Osteoblast (primary cell): ENCODE measurements at regions not wholly inside any gene's neighbourhood (a gene's known extent, or its start where the extent isn't known, plus 50 kb on each side); places are given as distances from the start of the nearest gene placed in this dataset.

Experiments used
- DNase-seq: peaks from one replicate; pipeline ENCODE4 v3.0.0; 2011; ENCODE audit warnings: low spot score, mixed read lengths; ENCODE audit not compliant: insufficient read length; ENCODE audit errors: missing footprints
- H2AFZ ChIP-seq: 2 replicates; pipeline ENCODE4 v1.6.0; 2011; ENCODE audit warnings: mild to moderate bottlenecking, low read length
- H3K27ac ChIP-seq: 2 replicates; pipeline ENCODE4 v1.5.1; 2011; ENCODE audit warnings: mild to moderate bottlenecking, low read depth, low read length, moderate library complexity
- H3K27me3 ChIP-seq: 2 replicates; pipeline ENCODE4 v1.6.0; 2012; ENCODE audit warnings: mild to moderate bottlenecking, control low read depth, inconsistent platforms, low read length, moderate library complexity; ENCODE audit not compliant: insufficient read depth
- H3K36me3 ChIP-seq: 2 replicates; pipeline ENCODE4 v1.5.1; 2011; ENCODE audit warnings: mild to moderate bottlenecking, low read length, control low read depth, moderate library complexity; ENCODE audit not compliant: insufficient read depth
- H3K4me1 ChIP-seq: 2 replicates; pipeline ENCODE4 v1.5.1; 2011; ENCODE audit warnings: mild to moderate bottlenecking, low read length, control low read depth, moderate library complexity; ENCODE audit not compliant: insufficient read depth
- H3K4me2 ChIP-seq: 2 replicates; pipeline ENCODE4 v1.6.0; 2011; ENCODE audit warnings: mild to moderate bottlenecking, low read length; ENCODE audit not compliant: insufficient read depth
- H3K4me3 ChIP-seq: fragments of 200-600 bp; sonication (generic); 3 replicates; pipeline ENCODE4 v1.5.1; 2012; ENCODE audit warnings: mild to moderate bottlenecking, low read length, inconsistent platforms; ENCODE audit not compliant: insufficient read depth
- H3K79me2 ChIP-seq: 2 replicates; pipeline ENCODE4 v1.6.0; 2012; ENCODE audit warnings: mild to moderate bottlenecking, low read length, control low read depth, inconsistent platforms; ENCODE audit not compliant: insufficient read depth
- H3K9me3 ChIP-seq: 2 replicates; pipeline ENCODE4 v1.5.1; 2011; ENCODE audit warnings: low read depth, low read length, control low read depth
- H4K20me1 ChIP-seq: 2 replicates; pipeline ENCODE4 v1.6.0; 2012; ENCODE audit warnings: mild to moderate bottlenecking, low read length, control low read depth; ENCODE audit not compliant: insufficient read depth
- CTCF ChIP-seq: IDR thresholded peaks from 2 replicates; pipeline ENCODE4 v1.5.1; 2011; ENCODE audit warnings: mild to moderate bottlenecking, low read depth, low read length, moderate library complexity; ENCODE audit errors: extremely low read depth

GRCh38 chr1:90296327-90296726 is 301.4 kb downstream of the ZNF326 start:
- no peaks in the 10 kb centered on the region for H4K20me1 ChIP-seq
- H3K9me3 ChIP-seq = no peaks in the 10 kb centered on the region
- H3K79me2 ChIP-seq = no peaks in the 10 kb centered on the region
- H3K4me3 ChIP-seq = no peak overlapping the region
- no peak overlapping the region for H2AFZ ChIP-seq
- no peak for TF ChIP-seq CTCF
- no peak for DNase-seq
- no peaks in the 10 kb centered on the region for H3K27me3 ChIP-seq
- H3K36me3 ChIP-seq = no peaks in the 10 kb centered on the region
- H3K27ac ChIP-seq = no peak overlapping the region
- H3K4me1 ChIP-seq = no peaks in the 10 kb centered on the region
- no peak overlapping the region for H3K4me2 ChIP-seq

GRCh38 chr1:90295534-90295933 is 300.6 kb downstream of the ZNF326 start:
- Histone ChIP-seq H3K36me3 (no peaks in the 10 kb centered on the region), H4K20me1 (no peaks in the 10 kb centered on the region), H3K4me1 (no peaks in the 10 kb centered on the region), H3K27me3 (no peaks in the 10 kb centered on the region), H3K9me3 (no peaks in the 10 kb centered on the region), H3K4me3 (no peak overlapping the region), H2AFZ (no peak overlapping the region), H3K4me2 (no peak overlapping the region), H3K79me2 (no peaks in the 10 kb centered on the region), H3K27ac (no peak overlapping the region)
- no peak for TF ChIP-seq CTCF
- DNase-seq = no peak

- no peak overlapping the region for H3K4me3 ChIP-seq
- DNase-seq = no peak
These were observed 296.7 kb downstream of the ZNF326 start for GRCh38 chr1:90291431-90292216.

More at GRCh38 chr1:90291431-90292216, 296.7 kb downstream of the ZNF326 start:
- Histone ChIP-seq H3K4me1 (no peaks in the 10 kb centered on the region), H3K9me3 (no peaks in the 10 kb centered on the region), H2AFZ (no peak overlapping the region), H3K36me3 (no peaks in the 10 kb centered on the region), H3K27ac (no peak overlapping the region), H3K27me3 (no peaks in the 10 kb centered on the region), H3K79me2 (no peaks in the 10 kb centered on the region), H3K4me2 (no peak overlapping the region), H4K20me1 (no peaks in the 10 kb centered on the region)
- no peak for TF ChIP-seq CTCF
